CD14-positive monocyte (primary cell): ENCODE measurements at regions not wholly inside any gene's neighbourhood (a gene's known extent, or its start where the extent isn't known, plus 50 kb on each side); places are given as distances from the start of the nearest gene placed in this dataset.

Experiments
- DNase-seq, 3 donors: peaks; one replicate each; pipeline ENCODE4 v3.0.0-alpha.2; 2011 to 2022
- H2AFZ ChIP-seq: 2 replicates; pipeline ENCODE4 v1.6.0; 2012; ENCODE audit warnings: mild to moderate bottlenecking, low read depth, low read length, inconsistent platforms; ENCODE audit not compliant: insufficient read depth, poor library complexity, severe bottlenecking
- H3K27ac ChIP-seq, 2 donors: 1 replicate in 1 of 2; 2 replicates in 1 of 2; pipeline ENCODE4 v1.5.1; 2012 to 2013; ENCODE audit warnings: low read length in 2 of 2, control low read depth in 1 of 2, inconsistent platforms in 1 of 2, low read depth in 1 of 2, mild to moderate bottlenecking in 1 of 2
- H3K27me3 ChIP-seq, 2 donors: one replicate each; pipeline versions ENCODE4 v1.6.0 to v1.6.1; 2011 to 2013; ENCODE audit warnings: low read length in 2 of 2; ENCODE audit not compliant: control insufficient read depth in 2 of 2, insufficient read depth in 2 of 2
- H3K36me3 ChIP-seq, 2 donors: replicated peaks in 1 of 2; 1 replicate in 1 of 2; 2 replicates in 1 of 2; pipeline versions ENCODE4 v1.5.1 to v1.6.1; 2012 to 2013; ENCODE audit warnings: low read length in 2 of 2, control low read depth in 1 of 2, inconsistent platforms in 1 of 2, mild to moderate bottlenecking in 1 of 2; ENCODE audit not compliant: insufficient read depth in 2 of 2, control insufficient read depth in 1 of 2
- H3K4me1 ChIP-seq, 2 donors: 1 replicate in 1 of 2; 2 replicates in 1 of 2; pipeline versions ENCODE4 v1.5.1 to v1.6.1; 2012 to 2013; ENCODE audit warnings: low read length in 2 of 2, control low read depth in 1 of 2, inconsistent platforms in 1 of 2, mild to moderate bottlenecking in 1 of 2, moderate library complexity in 1 of 2; ENCODE audit not compliant: insufficient read depth in 2 of 2, control insufficient read depth in 1 of 2
- H3K4me2 ChIP-seq: replicated peaks from 2 replicates; pipeline ENCODE3; 2012; ENCODE audit warnings: low read length, moderate library complexity, mild to moderate bottlenecking; ENCODE audit not compliant: poor library complexity, severe bottlenecking; ENCODE audit errors: extremely low read depth
- H3K4me3 ChIP-seq, 3 experiments: fragments of 200-600 bp in 1 of 3; sonication (generic) in 1 of 3; replicated peaks in 1 of 3; 1 replicate in 2 of 3; 2 replicates in 1 of 3; pipeline ENCODE4 v1.5.1; 2011 to 2013; ENCODE audit warnings: low read length in 3 of 3, mild to moderate bottlenecking in 3 of 3, control low read depth in 2 of 3, low read depth in 2 of 3, inconsistent platforms in 1 of 3, moderate library complexity in 1 of 3
- H3K79me2 ChIP-seq: 2 replicates; pipeline ENCODE4 v1.6.0; 2012; ENCODE audit warnings: mild to moderate bottlenecking, control low read depth, inconsistent platforms, low read length, moderate library complexity; ENCODE audit not compliant: insufficient read depth
- H3K9ac ChIP-seq: 2 replicates; pipeline ENCODE4 v1.6.0; 2017; ENCODE audit warnings: low read length, mild to moderate bottlenecking; ENCODE audit not compliant: insufficient read depth, poor library complexity, severe bottlenecking
- H3K9me3 ChIP-seq, 2 donors: replicated peaks in 1 of 2; 1 replicate in 1 of 2; 2 replicates in 1 of 2; pipeline versions ENCODE4 v1.5.1 to v1.6.1; 2012 to 2013; ENCODE audit warnings: low read length in 2 of 2, control low read depth in 1 of 2; ENCODE audit not compliant: control insufficient read depth in 1 of 2, insufficient read depth in 1 of 2
- H4K20me1 ChIP-seq: 2 replicates; pipeline ENCODE4 v1.6.0; 2012; ENCODE audit warnings: mild to moderate bottlenecking, low read length, control low read depth, moderate library complexity; ENCODE audit not compliant: insufficient read depth
- H3K27ac Mint-ChIP-seq, 7 donors: one replicate each; pipeline ENCODE4 v1.8.0; 2020; ENCODE audit warnings: mild to moderate bottlenecking in 7 of 7, mixed read lengths in 7 of 7, moderate library complexity in 6 of 7, inconsistent platforms in 2 of 7
- H3K27me3 Mint-ChIP-seq, 3 donors: one replicate each; pipeline ENCODE4 v1.8.0; 2021 to 2022; ENCODE audit warnings: low read depth in 3 of 3, mild to moderate bottlenecking in 3 of 3, mixed read lengths in 3 of 3, moderate library complexity in 3 of 3, inconsistent platforms in 1 of 3
- H3K36me3 Mint-ChIP-seq, 2 donors: one replicate each; pipeline ENCODE4 v1.8.0; 2020; ENCODE audit warnings: mixed read lengths in 2 of 2, inconsistent platforms in 1 of 2, mild to moderate bottlenecking in 1 of 2
- H3K4me1 Mint-ChIP-seq: one replicate; pipeline ENCODE4 v1.8.0; 2020; ENCODE audit warnings: mild to moderate bottlenecking, mixed read lengths
- H3K4me3 Mint-ChIP-seq, 2 donors: one replicate each; pipeline ENCODE4 v1.8.0; 2020; ENCODE audit warnings: mild to moderate bottlenecking in 2 of 2, mixed read lengths in 2 of 2, moderate library complexity in 1 of 2
- H3K9me3 Mint-ChIP-seq, 7 donors: one replicate each; pipeline ENCODE4 v1.8.0; 2020 to 2022; ENCODE audit warnings: mixed read lengths in 7 of 7, mild to moderate bottlenecking in 6 of 7, moderate library complexity in 6 of 7, inconsistent platforms in 2 of 7
- WGBS: methylation state at CpG from one replicate; pipeline ENCODE4 v1.1.5; 2013; ENCODE audit warnings: missing lambda C conversion rate; ENCODE audit not compliant: insufficient coverage; 5-methylcytosine and 5-hydroxymethylcytosine counted together
- intact Hi-C, 2 donors: fragments of 100-400 bp; cut with micrococcal nuclease; formaldehyde crosslinking; loops; one replicate each; pipeline versions ENCODE4 v1.15.0 to v1.15.1; 2023
- TF ChIP-seq, protein P1 (sequence below): fragments of 200-600 bp; IDR thresholded peaks from one replicate; pipeline ENCODE4 v1.8.0; 2022; ENCODE audit warnings: antibody characterized with exemption, mild to moderate bottlenecking

DNA sequence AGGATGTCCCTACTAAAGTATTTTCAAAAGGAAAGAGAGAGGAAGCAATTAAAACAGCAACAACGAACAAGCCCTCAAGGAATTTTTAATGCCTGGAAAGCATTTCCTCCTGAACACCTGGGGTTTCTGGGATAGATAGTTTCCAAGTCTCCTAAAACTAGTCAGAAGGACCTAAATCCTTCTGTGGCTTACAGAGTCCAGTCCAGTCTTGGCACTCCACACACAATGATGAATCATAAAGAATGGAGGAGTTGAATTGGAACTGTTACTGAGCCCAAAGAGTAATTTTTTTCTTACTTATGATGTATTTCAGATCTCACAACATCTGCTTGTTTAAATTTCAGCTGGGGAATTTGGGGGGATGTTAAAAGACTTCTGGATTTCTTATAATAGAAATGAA lies 144.6 kb upstream of the SETBP1 start:
- Histone ChIP-seq H3K4me2 (no peak overlapping the region), H3K4me3 (no peak overlapping the region), H3K27ac (no peak overlapping the region), H3K27me3 (no peaks in the 10 kb centered on the region), H2AFZ (no peak overlapping the region), H3K4me1 (peaks cover 0 to 4% of the 10 kb centered on the region in 2 donors), H3K79me2 (no peaks in the 10 kb centered on the region), H3K36me3 (no peaks in the 10 kb centered on the region), H4K20me1 (no peaks in the 10 kb centered on the region), H3K9ac (no peak overlapping the region), H3K9me3 (no peaks in the 10 kb centered on the region)
- no peaks in the 10 kb centered on the region for H3K27me3 Mint-ChIP-seq
- H3K9me3 Mint-ChIP-seq, result peaks cover 0 to 2% (median 0%) of the 10 kb centered on the region in 7 donors
- intact Hi-C loops, result no loop called here
- H3K4me3 Mint-ChIP-seq, result no peak overlapping the region
- TF ChIP-seq, protein P1, sequence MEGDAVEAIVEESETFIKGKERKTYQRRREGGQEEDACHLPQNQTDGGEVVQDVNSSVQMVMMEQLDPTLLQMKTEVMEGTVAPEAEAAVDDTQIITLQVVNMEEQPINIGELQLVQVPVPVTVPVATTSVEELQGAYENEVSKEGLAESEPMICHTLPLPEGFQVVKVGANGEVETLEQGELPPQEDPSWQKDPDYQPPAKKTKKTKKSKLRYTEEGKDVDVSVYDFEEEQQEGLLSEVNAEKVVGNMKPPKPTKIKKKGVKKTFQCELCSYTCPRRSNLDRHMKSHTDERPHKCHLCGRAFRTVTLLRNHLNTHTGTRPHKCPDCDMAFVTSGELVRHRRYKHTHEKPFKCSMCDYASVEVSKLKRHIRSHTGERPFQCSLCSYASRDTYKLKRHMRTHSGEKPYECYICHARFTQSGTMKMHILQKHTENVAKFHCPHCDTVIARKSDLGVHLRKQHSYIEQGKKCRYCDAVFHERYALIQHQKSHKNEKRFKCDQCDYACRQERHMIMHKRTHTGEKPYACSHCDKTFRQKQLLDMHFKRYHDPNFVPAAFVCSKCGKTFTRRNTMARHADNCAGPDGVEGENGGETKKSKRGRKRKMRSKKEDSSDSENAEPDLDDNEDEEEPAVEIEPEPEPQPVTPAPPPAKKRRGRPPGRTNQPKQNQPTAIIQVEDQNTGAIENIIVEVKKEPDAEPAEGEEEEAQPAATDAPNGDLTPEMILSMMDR, result no peak
- no peak for DNase-seq
- H3K4me1 Mint-ChIP-seq, result peaks cover 2% of the 10 kb centered on the region
- no CpG with 5 or more reads among the region's 1 CpG for WGBS
- no peak overlapping the region for H3K27ac Mint-ChIP-seq
- H3K36me3 Mint-ChIP-seq, result no peaks in the 10 kb centered on the region

DNA sequence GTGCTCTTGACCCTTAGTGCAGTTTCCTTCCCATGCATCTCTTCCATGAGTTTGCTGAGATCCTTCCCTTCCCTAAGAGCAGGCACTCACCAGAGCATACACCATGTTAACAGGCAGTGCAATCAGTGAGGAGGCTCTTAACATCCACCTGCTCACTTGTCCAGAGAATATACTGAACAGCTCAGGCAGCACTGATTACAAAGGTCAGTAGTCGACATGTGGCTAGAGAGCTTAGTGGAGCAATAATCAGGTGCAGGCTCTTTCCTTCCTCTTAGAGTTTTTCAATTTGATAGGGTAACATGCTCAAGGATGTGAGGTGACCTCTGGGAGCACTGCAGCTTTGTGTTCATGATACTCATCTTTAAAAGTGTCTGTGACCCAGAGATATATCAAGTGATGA lies 144.1 kb upstream of the SETBP1 start:
- no peaks in the 10 kb centered on the region for H3K27me3 Mint-ChIP-seq
- no peaks in the 10 kb centered on the region for H4K20me1 ChIP-seq
- H3K9me3 Mint-ChIP-seq, result peaks cover 0 to 2% (median 0%) of the 10 kb centered on the region in 7 donors
- TF ChIP-seq, protein P1, result no peak
- H3K9me3 ChIP-seq, result no peaks in the 10 kb centered on the region
- peaks cover 0 to 4% of the 10 kb centered on the region in 2 donors for H3K4me1 ChIP-seq
- intact Hi-C loops, result no loop called here
- H3K9ac ChIP-seq, result no peak overlapping the region
- H3K79me2 ChIP-seq, result no peaks in the 10 kb centered on the region
- no peaks in the 10 kb centered on the region for H3K27me3 ChIP-seq
- no peak overlapping the region for H3K4me3 ChIP-seq
- no peaks in the 10 kb centered on the region for H3K36me3 Mint-ChIP-seq
- no peak overlapping the region for H2AFZ ChIP-seq
- H3K4me1 Mint-ChIP-seq, result peaks cover 2% of the 10 kb centered on the region
- no peak overlapping the region for H3K27ac ChIP-seq
- no peaks in the 10 kb centered on the region for H3K36me3 ChIP-seq
- DNase-seq, result no peak
- H3K4me2 ChIP-seq, result no peak overlapping the region
- H3K4me3 Mint-ChIP-seq, result no peak overlapping the region
- WGBS, result no CpG with 5 or more reads among the region's 1 CpG
- peak overlapping the region in 1 of 7 donors; percentile 54 for H3K27ac Mint-ChIP-seq
